GM18870 (cell line): ENCODE measurements at regions not wholly inside any gene's neighbourhood (a gene's known extent, or its start where the extent isn't known, plus 50 kb on each side); places are given as distances from the start of the nearest gene placed in this dataset.
"Not testable (repeated sequence)": the region's sequence is repeated elsewhere in the genome, so short reads cannot be mapped to it uniquely, and the experiment has no call there.

Experiments used
- ATAC-seq: cut with Tn5 transposase; IDR thresholded peaks from one replicate; pipeline ENCODE4 v1.9.1; 2021; ENCODE audit warnings: moderate library complexity; ENCODE audit not compliant: unreplicated experiment

- ATAC-seq, result no peak
Measured at GRCh38 chr10:124324856-124325632, 93.7 kb downstream of the OAT start.

DNA sequence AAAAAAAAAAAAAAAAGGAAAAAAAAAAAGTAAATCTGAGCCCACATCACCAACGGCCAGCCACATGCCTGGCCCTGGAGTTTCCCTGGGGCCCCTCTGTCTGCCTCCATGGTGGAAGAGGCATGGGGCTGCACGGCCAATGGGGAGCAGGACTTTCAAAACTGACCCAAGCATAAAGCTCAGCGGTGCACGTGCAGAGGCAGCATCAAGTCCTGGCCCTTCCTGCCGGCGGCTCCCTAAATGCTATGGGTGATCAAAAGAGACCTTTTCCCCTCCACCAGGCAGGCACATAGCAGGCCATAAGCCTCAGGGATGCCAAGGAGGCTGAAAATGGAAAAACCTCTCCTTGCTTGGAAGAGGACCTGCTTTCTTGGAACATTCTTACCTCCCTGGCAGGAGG is 94.3 kb downstream of the OAT start:
- ATAC-seq, result no peak

DNA sequence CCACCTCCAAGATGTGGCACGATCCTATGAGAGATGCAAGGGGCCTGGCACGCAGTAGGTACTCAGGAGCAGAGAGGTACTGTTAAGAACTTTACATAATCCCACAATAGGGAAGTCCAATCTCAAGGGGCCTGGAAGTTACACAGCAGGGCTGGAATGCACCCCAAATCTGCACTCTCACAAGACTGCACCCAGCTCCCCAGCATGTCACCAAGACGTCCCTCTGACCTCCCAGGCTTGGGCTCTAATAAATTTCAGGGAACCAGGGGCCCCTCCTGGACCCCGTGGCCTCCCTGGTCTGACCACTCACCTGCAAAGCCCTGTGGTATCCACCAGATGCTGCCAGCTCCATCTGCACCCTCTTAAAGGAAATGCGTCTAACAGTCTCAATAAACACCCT is 94.9 kb downstream of the OAT start:
- ATAC-seq, result no peak

DNA sequence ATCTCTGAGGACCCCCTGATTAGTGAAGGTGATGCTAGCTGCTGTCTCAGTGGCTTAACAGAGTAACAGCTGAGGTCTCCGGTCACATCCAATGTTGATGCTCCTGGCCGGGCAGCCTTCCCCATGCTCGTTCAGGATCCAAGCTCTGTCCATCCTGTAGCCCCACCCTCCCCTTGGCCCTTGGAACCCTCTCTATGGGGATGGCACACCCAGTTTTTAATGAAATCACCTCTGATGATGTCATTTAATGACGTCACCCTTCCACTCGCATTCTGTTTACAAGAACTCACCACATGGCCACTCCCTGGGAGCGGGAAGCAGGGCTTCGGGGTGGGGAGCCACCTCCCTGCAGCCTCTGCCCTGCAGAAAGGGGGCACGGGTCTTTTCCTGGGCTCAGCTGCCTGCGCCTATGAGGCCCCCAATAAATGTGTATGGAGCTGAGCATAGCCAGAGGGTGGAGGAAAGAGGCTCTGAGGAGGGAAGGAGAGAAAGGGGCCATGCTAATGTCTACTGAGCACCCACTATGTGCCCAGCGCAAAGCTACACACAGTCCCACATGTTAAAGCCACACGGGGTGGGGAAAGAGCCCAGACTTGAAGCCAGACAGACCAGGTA is 95.5 kb downstream of the OAT start:
- ATAC-seq, result no peak

GRCh38 chr10:124322191-124322980 is 96.3 kb downstream of the OAT start:
- no peak for ATAC-seq

- ATAC-seq, result no peak
Measured at GRCh38 chr10:124321433-124322089, 97.2 kb downstream of the OAT start.

DNA sequence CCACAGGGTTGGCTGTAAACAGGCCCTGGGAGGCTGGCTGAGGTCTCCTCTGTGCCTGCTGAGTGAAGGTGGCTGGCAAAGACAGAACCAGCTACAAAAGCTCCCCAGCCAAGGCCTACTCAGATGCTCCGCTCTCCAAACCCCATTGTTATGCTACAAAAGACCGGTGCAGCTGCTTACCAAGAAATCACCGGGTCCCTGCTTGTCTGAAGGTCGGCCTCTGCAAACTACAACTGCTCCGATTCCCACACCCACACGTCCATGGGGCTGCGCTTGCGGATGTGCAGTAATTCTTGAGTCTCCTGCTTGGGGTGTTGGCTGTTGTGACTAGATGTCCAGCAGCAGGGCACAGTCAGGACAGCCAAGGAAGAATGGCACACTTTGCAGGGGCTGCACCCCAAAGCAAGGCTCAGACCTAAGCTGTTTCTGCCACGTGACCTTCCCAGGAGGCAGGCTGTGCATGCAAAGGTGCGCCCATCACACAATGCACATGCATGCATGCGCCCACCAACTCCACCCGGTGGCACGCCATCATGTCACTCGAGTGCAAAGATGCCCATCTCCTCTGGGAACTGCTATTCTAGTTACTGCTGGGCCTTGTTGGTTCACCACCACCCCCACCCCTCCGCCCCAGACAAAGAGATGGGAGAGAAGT is 97.8 kb downstream of the OAT start:
- ATAC-seq, result no peak

- no peak for ATAC-seq
Measured at GRCh38 chr10:124319926-124320391, 98.8 kb downstream of the OAT start.

DNA sequence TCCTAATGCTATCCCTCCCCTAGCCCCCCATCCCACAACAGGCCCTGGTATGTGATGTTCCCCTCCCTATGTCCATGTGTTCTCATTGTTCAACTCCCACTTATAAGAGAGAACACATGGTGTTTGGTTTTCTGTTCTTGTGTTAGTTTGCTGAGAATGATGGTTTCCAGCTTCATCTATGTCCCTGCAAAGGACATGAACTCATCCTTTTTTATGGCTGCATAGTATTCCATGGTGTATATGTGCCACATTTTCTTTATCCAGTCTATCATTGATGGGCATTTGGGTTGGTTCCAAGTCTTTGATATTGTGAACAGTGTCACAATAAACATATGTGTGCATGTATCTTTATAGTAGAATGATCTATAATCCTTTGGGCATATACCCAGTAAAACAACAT is 99.2 kb downstream of the OAT start:
- not testable (repeated sequence) for ATAC-seq

GRCh38 chr10:124318811-124319210 is 99.9 kb downstream of the OAT start:
- no peak for ATAC-seq

GRCh38 chr10:124318076-124318475 is 100.6 kb downstream of the OAT start:
- ATAC-seq, result no peak

GRCh38 chr10:124316326-124316725 is 102.4 kb downstream of the OAT start:
- ATAC-seq, result no peak

GRCh38 chr10:124315591-124316270 is 103.0 kb downstream of the OAT start:
- no peak for ATAC-seq

DNA sequence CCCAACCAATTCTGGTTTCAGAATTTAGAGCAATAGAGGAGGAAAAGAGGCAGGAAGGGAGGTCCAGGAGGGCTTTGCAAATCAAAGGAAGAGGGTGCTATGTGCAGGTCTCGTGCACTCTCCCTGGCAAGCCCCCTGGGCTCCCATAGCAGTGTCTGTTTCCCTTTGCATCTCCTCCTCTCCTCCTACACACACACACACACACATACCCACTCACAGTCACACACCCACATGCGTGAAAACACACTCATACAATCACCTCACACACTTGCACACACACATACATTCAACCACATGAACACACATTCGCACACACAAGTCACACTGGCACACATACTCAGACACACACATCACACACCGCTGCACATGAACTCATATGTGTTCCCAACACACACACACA is 105.3 kb downstream of the OAT start:
- no peak for ATAC-seq

- no peak for ATAC-seq
Measured at GRCh38 chr10:124308811-124309210, 109.9 kb downstream of the OAT start.

DNA sequence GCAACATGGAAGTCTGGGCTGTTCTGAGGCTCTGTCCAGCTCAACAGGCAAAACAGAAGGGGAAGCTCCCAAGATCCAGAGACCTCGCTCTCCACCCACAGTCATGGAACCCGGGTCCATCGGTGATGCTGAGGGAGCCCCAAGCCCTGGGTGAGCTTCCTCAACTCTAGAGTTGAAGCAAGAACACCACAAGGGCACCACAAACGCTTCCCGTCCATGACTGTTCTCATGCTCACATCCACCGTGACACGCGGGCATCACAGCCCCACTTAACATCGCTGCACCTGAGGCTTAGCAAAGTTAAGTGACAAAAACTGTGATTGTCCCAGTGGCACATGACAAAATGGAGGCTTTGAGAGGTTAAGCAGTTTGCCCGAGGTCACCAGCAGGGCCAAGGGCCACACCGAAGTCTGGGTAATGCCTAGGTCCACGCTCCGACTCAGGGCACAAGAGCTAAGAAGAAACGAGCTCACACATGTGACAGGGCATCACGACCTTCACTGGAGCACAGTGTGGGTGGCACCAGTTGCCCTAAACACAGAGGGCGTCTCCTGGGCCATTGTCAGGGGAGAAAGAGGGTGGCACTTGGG is 110.6 kb downstream of the OAT start:
- ATAC-seq, result no peak

DNA sequence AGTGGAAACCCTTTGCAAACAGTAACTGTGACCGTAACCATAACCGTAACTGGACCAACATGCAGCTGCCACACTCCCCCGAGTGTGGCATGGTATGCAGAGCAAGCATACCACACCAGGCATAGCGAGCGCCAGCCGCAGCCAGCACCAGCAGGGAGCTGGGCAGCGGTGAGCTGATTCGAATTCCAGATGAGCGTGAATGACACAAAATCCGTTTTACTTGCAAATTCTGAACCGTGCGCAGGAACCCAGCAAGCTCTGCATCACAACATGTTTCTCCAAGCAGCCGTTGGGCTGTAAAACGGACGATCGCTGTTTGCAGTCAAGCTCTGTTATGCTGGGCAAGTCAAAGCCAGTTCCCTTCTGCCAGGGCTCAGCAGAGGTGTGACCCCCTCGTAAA is 111.1 kb downstream of the OAT start:
- ATAC-seq, result no peak

DNA sequence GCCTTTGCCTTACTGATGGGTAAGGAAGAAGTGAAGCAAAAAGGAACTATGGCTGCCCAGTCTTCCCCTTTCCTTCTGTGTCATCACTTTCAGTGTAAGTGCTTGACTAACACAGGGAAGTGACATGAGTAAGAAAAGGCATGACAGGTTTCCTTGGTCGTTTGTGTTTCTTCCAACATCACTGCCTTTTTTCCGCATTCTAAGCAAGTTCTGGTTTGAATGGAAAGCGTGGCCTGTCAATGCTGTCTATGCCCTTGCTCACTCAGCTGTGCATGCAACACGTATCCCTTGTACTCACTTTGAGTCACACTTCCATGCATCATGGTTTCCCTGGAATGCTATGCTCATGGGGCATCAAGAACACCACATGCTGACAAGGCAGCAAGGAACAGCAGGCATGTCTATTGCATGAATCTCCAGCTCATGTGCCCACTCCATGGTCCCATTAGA is 111.8 kb downstream of the OAT start:
- no peak for ATAC-seq

DNA sequence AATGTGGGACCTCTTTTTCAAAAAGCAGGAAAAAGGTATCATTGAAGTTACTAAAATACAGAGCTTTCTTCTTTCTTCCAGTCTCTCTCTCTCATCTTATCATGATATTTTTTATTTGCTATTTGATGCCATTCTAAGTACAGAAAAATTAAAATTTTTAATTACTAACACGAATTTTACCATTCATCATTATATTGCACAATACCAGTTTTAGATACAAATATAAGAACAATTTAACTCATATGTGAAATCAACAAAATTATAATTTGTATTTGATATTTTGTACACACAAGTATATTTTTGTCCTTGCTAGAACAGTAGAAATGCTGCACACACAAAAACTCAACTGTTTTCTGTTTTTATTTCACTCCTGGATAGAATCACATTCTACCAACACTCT is 112.2 kb downstream of the OAT start:
- ATAC-seq, result no peak

GRCh38 chr10:124305984-124306383 is 112.7 kb downstream of the OAT start:
- ATAC-seq, result no peak
